ENCODE measurements at regions not wholly inside any gene's neighbourhood (a gene's known extent, or its start where the extent isn't known, plus 50 kb on each side); places are given as distances from the start of the nearest gene placed in this dataset.

GRCh38 chr1:172903581-172904220, 147.0 kb downstream of the TNFSF18 start:
- Histone ChIP-seq H3K4me1 (ENCODE audit: insufficient read depth, low read length, poor library complexity, severe bottlenecking) (no peaks in the 10 kb centered on the region), H3K36me3 (ENCODE audit: insufficient read depth, low read length, poor library complexity, severe bottlenecking) (no peaks in the 10 kb centered on the region), H3K27me3 (replicated peaks; ENCODE audit: insufficient read depth, low read depth, low read length, poor library complexity) (no peaks in the 10 kb centered on the region), H3K27ac (ENCODE audit: low read depth, low read length, poor library complexity, severe bottlenecking) (no peak overlapping the region), H3K9me3 (ENCODE audit: low read depth, low read length, poor library complexity, severe bottlenecking) (peaks cover 6% of the 10 kb centered on the region), H3K4me3 (ENCODE audit: low read depth, low read length, poor library complexity, severe bottlenecking) (no peak overlapping the region)
- BruUV-seq (replicated peaks), result no TSS peak
- no peak for DNase-seq (ENCODE audit: low spot score)
- ChIA-PET POLR2A (ENCODE audit: low non-redundant PET) (no interaction called here), CTCF (no interaction called here)
- no peak for TF ChIP-seq CTCF (conservative IDR thresholded peaks at IDR 0.05; ENCODE audit: low read depth, low read length)
- TF ChIP-seq EZH2 (IDR thresholded peaks at IDR 0.05; ENCODE audit: borderline replicate concordance, low read depth, low read length, poor library complexity, severe bottlenecking), result no peak
- intact Hi-C loops (cut with micrococcal nuclease; ENCODE audit: unreplicated experiment), result no loop called here

- no TSS peak for BruUV-seq (replicated peaks)
- intact Hi-C loops (cut with micrococcal nuclease; ENCODE audit: unreplicated experiment), result no loop called here
- ChIA-PET CTCF (no interaction called here), POLR2A (ENCODE audit: low non-redundant PET) (no interaction called here)
- no peak for DNase-seq (ENCODE audit: low spot score)
- Histone ChIP-seq H3K4me3 (ENCODE audit: low read depth, low read length, poor library complexity, severe bottlenecking) (no peak overlapping the region), H3K36me3 (ENCODE audit: insufficient read depth, low read length, poor library complexity, severe bottlenecking) (no peaks in the 10 kb centered on the region), H3K9me3 (ENCODE audit: low read depth, low read length, poor library complexity, severe bottlenecking) (peaks cover 6% of the 10 kb centered on the region), H3K27ac (ENCODE audit: low read depth, low read length, poor library complexity, severe bottlenecking) (no peak overlapping the region), H3K4me1 (ENCODE audit: insufficient read depth, low read length, poor library complexity, severe bottlenecking) (no peaks in the 10 kb centered on the region), H3K27me3 (replicated peaks; ENCODE audit: insufficient read depth, low read depth, low read length, poor library complexity) (no peaks in the 10 kb centered on the region)
- no peak for TF ChIP-seq EZH2 (IDR thresholded peaks at IDR 0.05; ENCODE audit: borderline replicate concordance, low read depth, low read length, poor library complexity, severe bottlenecking)
- TF ChIP-seq CTCF (conservative IDR thresholded peaks at IDR 0.05; ENCODE audit: low read depth, low read length), result no peak
Measured at GRCh38 chr1:172905452-172905851, 145.3 kb downstream of the TNFSF18 start.

GRCh38 chr1:172906778-172907592, 143.8 kb downstream of the TNFSF18 start:
- BruUV-seq (replicated peaks), result no TSS peak
- H3K9me3 ChIP-seq (ENCODE audit: low read depth, low read length, poor library complexity, severe bottlenecking), result peaks cover 6% of the 10 kb centered on the region
- intact Hi-C loops (cut with micrococcal nuclease; ENCODE audit: unreplicated experiment), result no loop called here
- ChIA-PET CTCF (no interaction called here), POLR2A (ENCODE audit: low non-redundant PET) (no interaction called here)
- no peak overlapping the region for H3K27ac ChIP-seq (ENCODE audit: low read depth, low read length, poor library complexity, severe bottlenecking)
- DNase-seq (ENCODE audit: low spot score), result peak; percentile 73
- no peaks in the 10 kb centered on the region for H3K4me1 ChIP-seq (ENCODE audit: insufficient read depth, low read length, poor library complexity, severe bottlenecking)
- H3K4me3 ChIP-seq (ENCODE audit: low read depth, low read length, poor library complexity, severe bottlenecking), result no peak overlapping the region
- TF ChIP-seq EZH2 (IDR thresholded peaks at IDR 0.05; ENCODE audit: borderline replicate concordance, low read depth, low read length, poor library complexity, severe bottlenecking), result no peak
- no peak for TF ChIP-seq CTCF (conservative IDR thresholded peaks at IDR 0.05; ENCODE audit: low read depth, low read length)
- H3K27me3 ChIP-seq (replicated peaks; ENCODE audit: insufficient read depth, low read depth, low read length, poor library complexity), result no peaks in the 10 kb centered on the region
- no peaks in the 10 kb centered on the region for H3K36me3 ChIP-seq (ENCODE audit: insufficient read depth, low read length, poor library complexity, severe bottlenecking)
